ENCODE measurements at regions not wholly inside any gene's neighbourhood (a gene's known extent, or its start where the extent isn't known, plus 50 kb on each side); places are given as distances from the start of the nearest gene placed in this dataset.

GRCh38 chr12:98319716-98320425 lies 195.5 kb upstream of the TMPO start:
- H3K36me3 ChIP-seq (ENCODE audit: control insufficient read depth, low read length) = no peaks in the 10 kb centered on the region
- no peaks in the 10 kb centered on the region for H3K9me2 ChIP-seq (replicated peaks; ENCODE audit: control insufficient read depth, low read length)
- H3K4me2 ChIP-seq (ENCODE audit: low read length) = no peak overlapping the region
- H3F3A ChIP-seq (ENCODE audit: control insufficient read depth, insufficient read depth) = no peaks in the 10 kb centered on the region
- H3K4me1 ChIP-seq (ENCODE audit: control insufficient read depth, low read length) = no peaks in the 10 kb centered on the region
- H3K9me3 ChIP-seq (ENCODE audit: control insufficient read depth, insufficient read depth, low read length) = no peaks in the 10 kb centered on the region
- H3K27ac ChIP-seq (ENCODE audit: low read depth, low read length) = no peak overlapping the region
- no peaks in the 10 kb centered on the region for H3K79me2 ChIP-seq (ENCODE audit: control insufficient read depth, low read length)
- H3K27me3 ChIP-seq (ENCODE audit: control insufficient read depth, low read length) = no peaks in the 10 kb centered on the region
- H4K20me1 ChIP-seq (ENCODE audit: control insufficient read depth, insufficient read depth, low read depth, low read length) = no peaks in the 10 kb centered on the region
- H3K4me3 ChIP-seq (ENCODE audit: low read length) = no peak overlapping the region
- TF ChIP-seq CTCF (IDR thresholded peaks at IDR 0.05; ENCODE audit: low read depth, low read length, poor library complexity, severe bottlenecking) = no peak
- no peak for TF ChIP-seq EZH2phosphoT487 (IDR thresholded peaks at IDR 0.05; ENCODE audit: borderline replicate concordance, low read length)

- no peaks in the 10 kb centered on the region for H3K79me2 ChIP-seq (ENCODE audit: control insufficient read depth, low read length)
- H3K27ac ChIP-seq (ENCODE audit: low read depth, low read length) = no peak overlapping the region
- no peaks in the 10 kb centered on the region for H3F3A ChIP-seq (ENCODE audit: control insufficient read depth, insufficient read depth)
- no peak overlapping the region for H3K4me3 ChIP-seq (ENCODE audit: low read length)
- no peaks in the 10 kb centered on the region for H3K4me1 ChIP-seq (ENCODE audit: control insufficient read depth, low read length)
- no peaks in the 10 kb centered on the region for H3K9me3 ChIP-seq (ENCODE audit: control insufficient read depth, insufficient read depth, low read length)
- no peaks in the 10 kb centered on the region for H3K27me3 ChIP-seq (ENCODE audit: control insufficient read depth, low read length)
- H4K20me1 ChIP-seq (ENCODE audit: control insufficient read depth, insufficient read depth, low read depth, low read length) = no peaks in the 10 kb centered on the region
- H3K9me2 ChIP-seq (replicated peaks; ENCODE audit: control insufficient read depth, low read length) = no peaks in the 10 kb centered on the region
- H3K4me2 ChIP-seq (ENCODE audit: low read length) = no peak overlapping the region
- no peaks in the 10 kb centered on the region for H3K36me3 ChIP-seq (ENCODE audit: control insufficient read depth, low read length)
- no peak for TF ChIP-seq EZH2phosphoT487 (IDR thresholded peaks at IDR 0.05; ENCODE audit: borderline replicate concordance, low read length)
Observed at GRCh38 chr12:98325003-98325402, 190.4 kb upstream of the TMPO start.

GRCh38 chr12:98328467-98328866 lies 186.9 kb upstream of the TMPO start:
- no peaks in the 10 kb centered on the region for H3K9me2 ChIP-seq (replicated peaks; ENCODE audit: control insufficient read depth, low read length)
- no peak overlapping the region for H3K27ac ChIP-seq (ENCODE audit: low read depth, low read length)
- H3K4me1 ChIP-seq (ENCODE audit: control insufficient read depth, low read length) = no peaks in the 10 kb centered on the region
- no peaks in the 10 kb centered on the region for H3K79me2 ChIP-seq (ENCODE audit: control insufficient read depth, low read length)
- H3K27me3 ChIP-seq (ENCODE audit: control insufficient read depth, low read length) = no peaks in the 10 kb centered on the region
- H3K36me3 ChIP-seq (ENCODE audit: control insufficient read depth, low read length) = no peaks in the 10 kb centered on the region
- H3K4me3 ChIP-seq (ENCODE audit: low read length) = no peak overlapping the region
- no peaks in the 10 kb centered on the region for H3F3A ChIP-seq (ENCODE audit: control insufficient read depth, insufficient read depth)
- no peaks in the 10 kb centered on the region for H4K20me1 ChIP-seq (ENCODE audit: control insufficient read depth, insufficient read depth, low read depth, low read length)
- H3K4me2 ChIP-seq (ENCODE audit: low read length) = no peak overlapping the region
- H3K9me3 ChIP-seq (ENCODE audit: control insufficient read depth, insufficient read depth, low read length) = no peaks in the 10 kb centered on the region
- TF ChIP-seq CTCF (IDR thresholded peaks at IDR 0.05; ENCODE audit: low read depth, low read length, poor library complexity, severe bottlenecking) (no peak), EZH2phosphoT487 (IDR thresholded peaks at IDR 0.05; ENCODE audit: borderline replicate concordance, low read length) (no peak)

- Histone ChIP-seq H3K4me3 (ENCODE audit: low read length) (no peak overlapping the region), H3K79me2 (ENCODE audit: control insufficient read depth, low read length) (no peaks in the 10 kb centered on the region)
Observed at GRCh38 chr12:98329589-98329988, 185.8 kb upstream of the TMPO start.

More at GRCh38 chr12:98329589-98329988, 185.8 kb upstream of the TMPO start:
- H4K20me1 ChIP-seq (ENCODE audit: control insufficient read depth, insufficient read depth, low read depth, low read length) = no peaks in the 10 kb centered on the region
- H3F3A ChIP-seq (ENCODE audit: control insufficient read depth, insufficient read depth) = no peaks in the 10 kb centered on the region
- no peaks in the 10 kb centered on the region for H3K9me2 ChIP-seq (replicated peaks; ENCODE audit: control insufficient read depth, low read length)
- H3K36me3 ChIP-seq (ENCODE audit: control insufficient read depth, low read length) = no peaks in the 10 kb centered on the region
- H3K27ac ChIP-seq (ENCODE audit: low read depth, low read length) = no peak overlapping the region
- H3K27me3 ChIP-seq (ENCODE audit: control insufficient read depth, low read length) = no peaks in the 10 kb centered on the region
- no peaks in the 10 kb centered on the region for H3K9me3 ChIP-seq (ENCODE audit: control insufficient read depth, insufficient read depth, low read length)
- no peak overlapping the region for H3K4me2 ChIP-seq (ENCODE audit: low read length)
- TF ChIP-seq EZH2phosphoT487 (IDR thresholded peaks at IDR 0.05; ENCODE audit: borderline replicate concordance, low read length) (no peak), CTCF (IDR thresholded peaks at IDR 0.05; ENCODE audit: low read depth, low read length, poor library complexity, severe bottlenecking) (no peak)
- no peaks in the 10 kb centered on the region for H3K4me1 ChIP-seq (ENCODE audit: control insufficient read depth, low read length)

All from DOHH2 (cell line).